HL-60 (cell line): ENCODE measurements at regions not wholly inside any gene's neighbourhood (a gene's known extent, or its start where the extent isn't known, plus 50 kb on each side); places are given as distances from the start of the nearest gene placed in this dataset.

Experiments
- DNase-seq, 2 experiments: peaks; one replicate each; pipeline ENCODE4 v3.0.0-alpha.2; 2010 to 2020; ENCODE audit warnings: low read depth in 1 of 2, low spot score in 1 of 2
- H3K27ac ChIP-seq: fragments of 250-450 bp; sonication (Bioruptor Pico); replicated peaks from 2 replicates; pipeline ENCODE4 v1.5.1; 2020; ENCODE audit warnings: mild to moderate bottlenecking, moderate library complexity
- H3K27me3 ChIP-seq: fragments of 250-450 bp; sonication (Bioruptor Pico); 2 replicates; pipeline ENCODE4 v1.5.1; 2021; ENCODE audit warnings: mild to moderate bottlenecking, moderate library complexity; ENCODE audit not compliant: insufficient read depth, poor library complexity, severe bottlenecking
- H3K4me3 ChIP-seq: replicated peaks from 2 replicates; pipeline ENCODE4 v1.5.1; 2011; ENCODE audit warnings: mild to moderate bottlenecking, control low read depth, low read length; ENCODE audit not compliant: insufficient read depth
- GABPA ChIP-seq: IDR thresholded peaks from 2 replicates; pipeline ENCODE4 v1.6.1; 2012; ENCODE audit warnings: low read depth
- POLR2AphosphoS5 ChIP-seq: IDR thresholded peaks from 2 replicates; pipeline ENCODE4 v1.6.1; 2012; ENCODE audit warnings: low read depth
- SPI1 ChIP-seq: IDR thresholded peaks from 2 replicates; pipeline ENCODE4 v1.6.1; 2012; ENCODE audit warnings: low read depth, mild to moderate bottlenecking, borderline replicate concordance
- TF ChIP-seq, protein P1 (sequence below): IDR thresholded peaks from 2 replicates; pipeline ENCODE4 v1.6.1; 2012; ENCODE audit warnings: low read depth; ENCODE audit not compliant: insufficient replicate concordance
- TF ChIP-seq, protein P2 (sequence below): IDR thresholded peaks from one replicate; pipeline ENCODE4 v1.5.1; 2011; ENCODE audit warnings: low read length, control low read depth, inconsistent platforms; ENCODE audit not compliant: insufficient read depth

DNA sequence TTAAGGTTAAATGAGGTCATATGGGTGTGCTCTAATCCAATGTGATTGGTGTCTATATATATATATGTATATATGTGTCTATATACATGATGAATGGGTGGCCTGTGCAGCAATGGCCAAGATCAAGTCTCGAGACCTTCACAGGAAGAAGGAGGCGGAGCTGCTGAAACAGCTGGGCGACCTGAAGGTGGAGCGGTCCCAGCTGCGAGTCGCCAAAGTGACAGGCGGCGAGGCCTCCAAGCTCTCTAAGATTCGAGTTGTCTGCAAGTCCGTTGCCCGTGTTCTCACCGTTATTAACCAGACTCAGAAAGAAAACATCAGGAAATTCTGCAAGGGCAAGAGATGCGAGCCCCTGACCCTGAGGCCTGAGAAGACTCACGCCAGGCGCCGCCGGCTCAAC is 109.8 kb downstream of the EFNB2 start:
- Histone ChIP-seq H3K4me3 (no peak overlapping the region), H3K27ac (no peak overlapping the region), H3K27me3 (peaks cover 1% of the 10 kb centered on the region)
- no peak for DNase-seq
- TF ChIP-seq, protein P1, sequence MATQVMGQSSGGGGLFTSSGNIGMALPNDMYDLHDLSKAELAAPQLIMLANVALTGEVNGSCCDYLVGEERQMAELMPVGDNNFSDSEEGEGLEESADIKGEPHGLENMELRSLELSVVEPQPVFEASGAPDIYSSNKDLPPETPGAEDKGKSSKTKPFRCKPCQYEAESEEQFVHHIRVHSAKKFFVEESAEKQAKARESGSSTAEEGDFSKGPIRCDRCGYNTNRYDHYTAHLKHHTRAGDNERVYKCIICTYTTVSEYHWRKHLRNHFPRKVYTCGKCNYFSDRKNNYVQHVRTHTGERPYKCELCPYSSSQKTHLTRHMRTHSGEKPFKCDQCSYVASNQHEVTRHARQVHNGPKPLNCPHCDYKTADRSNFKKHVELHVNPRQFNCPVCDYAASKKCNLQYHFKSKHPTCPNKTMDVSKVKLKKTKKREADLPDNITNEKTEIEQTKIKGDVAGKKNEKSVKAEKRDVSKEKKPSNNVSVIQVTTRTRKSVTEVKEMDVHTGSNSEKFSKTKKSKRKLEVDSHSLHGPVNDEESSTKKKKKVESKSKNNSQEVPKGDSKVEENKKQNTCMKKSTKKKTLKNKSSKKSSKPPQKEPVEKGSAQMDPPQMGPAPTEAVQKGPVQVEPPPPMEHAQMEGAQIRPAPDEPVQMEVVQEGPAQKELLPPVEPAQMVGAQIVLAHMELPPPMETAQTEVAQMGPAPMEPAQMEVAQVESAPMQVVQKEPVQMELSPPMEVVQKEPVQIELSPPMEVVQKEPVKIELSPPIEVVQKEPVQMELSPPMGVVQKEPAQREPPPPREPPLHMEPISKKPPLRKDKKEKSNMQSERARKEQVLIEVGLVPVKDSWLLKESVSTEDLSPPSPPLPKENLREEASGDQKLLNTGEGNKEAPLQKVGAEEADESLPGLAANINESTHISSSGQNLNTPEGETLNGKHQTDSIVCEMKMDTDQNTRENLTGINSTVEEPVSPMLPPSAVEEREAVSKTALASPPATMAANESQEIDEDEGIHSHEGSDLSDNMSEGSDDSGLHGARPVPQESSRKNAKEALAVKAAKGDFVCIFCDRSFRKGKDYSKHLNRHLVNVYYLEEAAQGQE = no peak
- TF ChIP-seq GABPA (no peak), SPI1 (no peak), POLR2AphosphoS5 (no peak)
- TF ChIP-seq, protein P2, sequence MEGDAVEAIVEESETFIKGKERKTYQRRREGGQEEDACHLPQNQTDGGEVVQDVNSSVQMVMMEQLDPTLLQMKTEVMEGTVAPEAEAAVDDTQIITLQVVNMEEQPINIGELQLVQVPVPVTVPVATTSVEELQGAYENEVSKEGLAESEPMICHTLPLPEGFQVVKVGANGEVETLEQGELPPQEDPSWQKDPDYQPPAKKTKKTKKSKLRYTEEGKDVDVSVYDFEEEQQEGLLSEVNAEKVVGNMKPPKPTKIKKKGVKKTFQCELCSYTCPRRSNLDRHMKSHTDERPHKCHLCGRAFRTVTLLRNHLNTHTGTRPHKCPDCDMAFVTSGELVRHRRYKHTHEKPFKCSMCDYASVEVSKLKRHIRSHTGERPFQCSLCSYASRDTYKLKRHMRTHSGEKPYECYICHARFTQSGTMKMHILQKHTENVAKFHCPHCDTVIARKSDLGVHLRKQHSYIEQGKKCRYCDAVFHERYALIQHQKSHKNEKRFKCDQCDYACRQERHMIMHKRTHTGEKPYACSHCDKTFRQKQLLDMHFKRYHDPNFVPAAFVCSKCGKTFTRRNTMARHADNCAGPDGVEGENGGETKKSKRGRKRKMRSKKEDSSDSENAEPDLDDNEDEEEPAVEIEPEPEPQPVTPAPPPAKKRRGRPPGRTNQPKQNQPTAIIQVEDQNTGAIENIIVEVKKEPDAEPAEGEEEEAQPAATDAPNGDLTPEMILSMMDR = no peak

DNA sequence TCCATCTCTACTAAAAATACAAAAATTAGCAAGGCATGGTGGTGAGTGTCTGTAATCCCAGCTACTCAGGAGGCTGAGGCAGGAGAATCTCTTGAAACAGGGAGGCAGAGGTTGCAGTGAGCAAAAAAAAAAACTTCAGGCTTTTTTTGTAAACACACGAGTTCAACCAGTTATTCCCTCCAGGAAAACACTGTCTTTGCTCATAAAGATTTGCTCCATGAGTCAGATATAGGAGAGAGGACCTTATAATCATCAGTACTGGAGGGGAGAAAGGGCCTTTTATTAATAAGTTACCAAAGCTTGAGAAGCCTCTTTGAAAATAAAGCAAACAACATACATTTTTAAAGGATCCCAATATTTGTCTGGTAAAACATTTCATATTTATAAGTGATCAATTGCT is 110.7 kb downstream of the EFNB2 start:
- no peak for DNase-seq
- H3K27me3 ChIP-seq = peaks cover 7% of the 10 kb centered on the region
- H3K27ac ChIP-seq = no peak overlapping the region
- TF ChIP-seq, protein P1 = no peak
- TF ChIP-seq GABPA = no peak
- TF ChIP-seq, protein P2 = no peak
- no peak for TF ChIP-seq POLR2AphosphoS5
- TF ChIP-seq SPI1 = no peak
- H3K4me3 ChIP-seq = no peak overlapping the region

DNA sequence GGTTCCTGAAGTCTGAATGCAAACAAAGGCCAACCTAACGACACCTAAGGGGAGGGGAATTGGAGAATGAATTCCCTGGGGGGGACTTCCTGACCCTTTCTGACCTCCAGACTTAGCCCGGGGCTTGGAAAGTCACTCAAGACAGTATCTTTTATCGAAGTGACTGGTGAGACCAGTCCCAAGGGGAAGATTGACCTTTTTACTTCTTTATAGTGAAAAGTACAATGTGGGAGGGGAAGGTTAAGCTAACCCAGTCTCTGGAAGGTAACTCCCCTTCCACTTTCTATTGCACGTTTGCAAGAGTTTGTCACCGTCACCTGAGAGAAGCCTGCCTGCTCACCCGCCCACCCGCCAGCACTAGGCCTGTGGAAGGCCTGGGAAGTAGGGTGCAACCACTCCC is 111.9 kb downstream of the EFNB2 start:
- H3K4me3 ChIP-seq = no peak overlapping the region
- H3K27me3 ChIP-seq = peaks cover 12% of the 10 kb centered on the region
- TF ChIP-seq, protein P1 = no peak
- TF ChIP-seq, protein P2 = no peak
- TF ChIP-seq SPI1 = no peak
- TF ChIP-seq POLR2AphosphoS5 = no peak
- TF ChIP-seq GABPA = no peak
- H3K27ac ChIP-seq = no peak overlapping the region
- DNase-seq = no peak
